ENCODE measurements at regions not wholly inside any gene's neighbourhood (a gene's known extent, or its start where the extent isn't known, plus 50 kb on each side); places are given as distances from the start of the nearest gene placed in this dataset.

DNA sequence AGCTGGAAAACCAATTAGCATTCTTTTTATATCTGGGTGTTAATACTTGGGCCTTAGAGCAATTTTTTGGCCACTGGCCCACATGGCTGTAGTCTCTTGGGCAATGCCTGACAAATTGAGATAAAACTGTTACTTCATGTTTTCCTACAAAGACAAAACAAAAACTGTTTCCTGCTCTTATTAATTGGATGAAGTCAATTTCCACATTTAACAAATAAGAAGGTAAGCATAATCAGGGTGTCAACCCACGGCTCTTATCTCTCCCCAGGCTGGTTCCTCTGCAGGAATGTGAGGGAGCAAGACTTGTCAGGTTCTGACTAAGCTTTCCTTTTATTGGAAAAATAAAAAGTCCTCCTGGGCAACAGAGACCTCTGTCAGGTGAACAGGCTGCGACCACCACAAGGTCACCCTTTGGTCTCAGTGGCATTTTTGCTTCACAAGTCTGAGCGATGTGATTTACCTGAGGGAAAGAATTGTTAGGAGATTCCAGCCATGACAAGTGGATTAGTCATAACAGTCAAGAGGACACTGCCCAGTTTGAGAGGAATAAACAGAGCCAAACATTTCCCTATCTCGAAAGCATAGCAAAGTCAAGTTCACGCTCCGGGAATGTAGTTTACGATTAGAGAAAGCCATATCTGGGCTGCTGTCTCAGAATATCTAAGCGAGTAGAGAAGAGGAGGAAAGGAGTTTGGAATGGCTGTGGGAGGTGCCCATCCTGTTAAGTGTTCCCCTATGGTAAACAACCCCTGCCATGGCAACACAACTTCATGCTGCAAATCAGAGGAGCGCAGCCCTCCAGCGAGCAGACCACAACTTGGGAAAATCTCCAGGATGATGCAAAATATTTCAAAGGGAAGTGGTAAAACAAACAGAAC lies 144.4 kb downstream of the TES start:
- H3K4me2 ChIP-seq, result no peak overlapping the region
- TF ChIP-seq, protein P1, sequence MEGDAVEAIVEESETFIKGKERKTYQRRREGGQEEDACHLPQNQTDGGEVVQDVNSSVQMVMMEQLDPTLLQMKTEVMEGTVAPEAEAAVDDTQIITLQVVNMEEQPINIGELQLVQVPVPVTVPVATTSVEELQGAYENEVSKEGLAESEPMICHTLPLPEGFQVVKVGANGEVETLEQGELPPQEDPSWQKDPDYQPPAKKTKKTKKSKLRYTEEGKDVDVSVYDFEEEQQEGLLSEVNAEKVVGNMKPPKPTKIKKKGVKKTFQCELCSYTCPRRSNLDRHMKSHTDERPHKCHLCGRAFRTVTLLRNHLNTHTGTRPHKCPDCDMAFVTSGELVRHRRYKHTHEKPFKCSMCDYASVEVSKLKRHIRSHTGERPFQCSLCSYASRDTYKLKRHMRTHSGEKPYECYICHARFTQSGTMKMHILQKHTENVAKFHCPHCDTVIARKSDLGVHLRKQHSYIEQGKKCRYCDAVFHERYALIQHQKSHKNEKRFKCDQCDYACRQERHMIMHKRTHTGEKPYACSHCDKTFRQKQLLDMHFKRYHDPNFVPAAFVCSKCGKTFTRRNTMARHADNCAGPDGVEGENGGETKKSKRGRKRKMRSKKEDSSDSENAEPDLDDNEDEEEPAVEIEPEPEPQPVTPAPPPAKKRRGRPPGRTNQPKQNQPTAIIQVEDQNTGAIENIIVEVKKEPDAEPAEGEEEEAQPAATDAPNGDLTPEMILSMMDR (conservative IDR thresholded peaks at IDR 0.05; ENCODE audit: low read depth, low read length), result no peak
- no peak overlapping the region for H2AFZ ChIP-seq (ENCODE audit: low read depth)
- no peaks in the 10 kb centered on the region; the same call in 1 of the 2 replicates for H3K36me3 ChIP-seq (ENCODE audit: insufficient read depth)
- H3K9ac ChIP-seq, result no peak overlapping the region
- no peak overlapping the region for H3K27ac ChIP-seq
- H4K20me1 ChIP-seq (ENCODE audit: insufficient read depth), result no peaks in the 10 kb centered on the region
- no peaks in the 10 kb centered on the region for H3K79me2 ChIP-seq (ENCODE audit: insufficient read depth, low read depth)
- H3K4me3 ChIP-seq (IDR thresholded peaks at IDR 0.05; ENCODE audit: insufficient read depth, low read depth, low read length), result no peak overlapping the region
- H3K27me3 ChIP-seq (ENCODE audit: insufficient read depth, low read depth), result no peaks in the 10 kb centered on the region
- no peaks in the 10 kb centered on the region for H3K4me1 ChIP-seq (ENCODE audit: low read depth, poor library complexity, severe bottlenecking)

DNA sequence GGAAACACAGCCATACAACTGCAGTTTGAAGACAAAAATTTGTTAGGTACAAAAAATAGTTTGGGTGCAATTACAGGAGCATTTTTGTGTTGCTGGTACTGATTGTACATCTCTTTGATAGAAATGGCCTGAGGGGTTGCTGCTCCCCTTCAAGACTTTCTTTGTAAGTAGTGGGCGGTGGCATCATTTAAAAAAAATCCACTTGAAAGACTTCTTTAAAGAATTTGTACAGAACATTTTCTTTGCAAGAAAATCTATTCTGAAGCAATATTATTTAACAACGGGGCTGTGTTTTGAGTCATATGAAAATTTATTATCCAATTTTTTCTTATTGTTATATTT lies 144.1 kb upstream of the CAV2 start:
- H2AFZ ChIP-seq (ENCODE audit: low read depth), result no peak overlapping the region
- TF ChIP-seq, protein P1 (conservative IDR thresholded peaks at IDR 0.05; ENCODE audit: low read depth, low read length), result no peak

DNA sequence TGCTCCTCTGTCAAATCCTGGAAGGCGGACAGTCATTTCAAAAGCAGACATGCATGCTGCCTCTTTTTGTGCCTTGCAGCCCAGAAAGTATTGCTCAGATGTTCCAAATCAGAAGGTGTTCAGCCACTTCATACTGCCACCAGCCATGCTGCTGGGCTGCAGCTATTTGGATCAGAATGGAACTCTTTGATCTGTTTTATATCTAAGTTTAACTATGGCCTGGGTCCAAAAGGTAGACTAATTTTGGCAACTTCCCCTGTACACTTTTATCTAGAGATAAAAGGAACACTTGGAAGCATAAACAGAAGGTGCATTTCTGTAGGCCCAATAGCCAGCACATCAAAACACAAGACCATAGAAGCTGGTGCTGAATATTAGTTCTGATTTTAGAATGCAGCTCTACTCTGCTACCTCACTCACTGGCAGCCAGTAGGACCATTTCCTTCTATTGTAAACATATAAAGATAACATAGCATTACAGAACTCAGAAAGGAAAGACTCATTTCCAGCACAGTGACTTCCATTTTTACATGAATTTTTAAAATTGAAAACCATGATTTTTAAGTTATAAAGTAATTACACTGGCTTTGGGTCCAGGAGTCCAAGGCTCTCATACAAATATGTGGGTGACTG lies 143.1 kb upstream of the CAV2 start:
- H3K4me3 ChIP-seq (IDR thresholded peaks at IDR 0.05; ENCODE audit: insufficient read depth, low read depth, low read length), result no peak overlapping the region
- no peak overlapping the region for H3K9ac ChIP-seq
- H3K4me2 ChIP-seq, result no peak overlapping the region
- H2AFZ ChIP-seq (ENCODE audit: low read depth), result no peak overlapping the region
- no peaks in the 10 kb centered on the region for H4K20me1 ChIP-seq (ENCODE audit: insufficient read depth)
- no peak overlapping the region for H3K27ac ChIP-seq
- H3K27me3 ChIP-seq (ENCODE audit: insufficient read depth, low read depth), result no peaks in the 10 kb centered on the region
- no peaks in the 10 kb centered on the region for H3K79me2 ChIP-seq (ENCODE audit: insufficient read depth, low read depth)
- no peaks in the 10 kb centered on the region for H3K4me1 ChIP-seq (ENCODE audit: low read depth, poor library complexity, severe bottlenecking)
- TF ChIP-seq, protein P1 (conservative IDR thresholded peaks at IDR 0.05; ENCODE audit: low read depth, low read length), result no peak
- no peaks in the 10 kb centered on the region; the same call in 1 of the 2 replicates for H3K36me3 ChIP-seq (ENCODE audit: insufficient read depth)

More for the DNA sequence above, 144.1 kb upstream of the CAV2 start:
- H3K4me1 ChIP-seq (ENCODE audit: low read depth, poor library complexity, severe bottlenecking), result no peaks in the 10 kb centered on the region
- H3K9ac ChIP-seq, result no peak overlapping the region
- no peaks in the 10 kb centered on the region for H3K79me2 ChIP-seq (ENCODE audit: insufficient read depth, low read depth)
- H3K4me3 ChIP-seq (IDR thresholded peaks at IDR 0.05; ENCODE audit: insufficient read depth, low read depth, low read length), result no peak overlapping the region
- H3K27me3 ChIP-seq (ENCODE audit: insufficient read depth, low read depth), result no peaks in the 10 kb centered on the region
- H4K20me1 ChIP-seq (ENCODE audit: insufficient read depth), result no peaks in the 10 kb centered on the region
- no peaks in the 10 kb centered on the region; the same call in 1 of the 2 replicates for H3K36me3 ChIP-seq (ENCODE audit: insufficient read depth)
- H3K4me2 ChIP-seq, result no peak overlapping the region
- no peak overlapping the region for H3K27ac ChIP-seq

DNA sequence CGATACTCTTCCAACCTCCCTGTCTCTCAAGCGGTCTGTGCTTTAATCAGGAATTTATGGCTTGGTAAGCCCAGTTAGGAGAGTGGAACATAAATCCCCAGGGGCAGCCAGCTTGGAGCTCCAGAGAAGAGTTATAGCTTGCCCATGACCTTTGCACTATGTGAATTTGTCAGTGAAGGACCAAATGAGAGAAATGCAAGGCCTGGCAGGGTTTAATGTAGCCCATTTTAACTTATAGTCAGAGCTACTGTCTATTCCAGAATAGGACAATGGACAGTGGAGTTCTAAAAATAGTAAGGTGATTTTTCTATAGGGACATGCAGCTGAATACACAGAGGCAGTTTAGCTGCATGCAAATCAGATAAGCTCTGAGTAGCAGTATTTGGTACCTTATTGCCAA lies 142.6 kb upstream of the CAV2 start:
- no peaks in the 10 kb centered on the region for H4K20me1 ChIP-seq (ENCODE audit: insufficient read depth)
- H3K9ac ChIP-seq, result no peak overlapping the region
- H3K4me2 ChIP-seq, result no peak overlapping the region
- TF ChIP-seq, protein P1 (conservative IDR thresholded peaks at IDR 0.05; ENCODE audit: low read depth, low read length), result no peak
- no peaks in the 10 kb centered on the region for H3K4me1 ChIP-seq (ENCODE audit: low read depth, poor library complexity, severe bottlenecking)
- no peaks in the 10 kb centered on the region; the same call in 1 of the 2 replicates for H3K36me3 ChIP-seq (ENCODE audit: insufficient read depth)
- no peak overlapping the region for H2AFZ ChIP-seq (ENCODE audit: low read depth)
- H3K4me3 ChIP-seq (IDR thresholded peaks at IDR 0.05; ENCODE audit: insufficient read depth, low read depth, low read length), result no peak overlapping the region
- no peak overlapping the region for H3K27ac ChIP-seq
- no peaks in the 10 kb centered on the region for H3K79me2 ChIP-seq (ENCODE audit: insufficient read depth, low read depth)
- H3K27me3 ChIP-seq (ENCODE audit: insufficient read depth, low read depth), result no peaks in the 10 kb centered on the region
